ENCODE measurements at regions not wholly inside any gene's neighbourhood (a gene's known extent, or its start where the extent isn't known, plus 50 kb on each side); places are given as distances from the start of the nearest gene placed in this dataset.

GRCh38 chr6:21478411-21478810 lies 115.1 kb upstream of the SOX4 start:
- Histone ChIP-seq H3K4me1 (peaks cover 0 to 10% (median 5%) of the 10 kb centered on the region in 4 donors), H3K9me3 (no peaks in the 10 kb centered on the region), H3K27ac (no peak overlapping the region), H3K36me3 (no peaks in the 10 kb centered on the region), H3K4me3 (no peak overlapping the region), H3K27me3 (no peaks in the 10 kb centered on the region)
- WGBS, 5 donors: 33 to 53% (median 45%) methylated on average over 2 of the region's 2 CpGs
- DNase-seq: no peak
- intact Hi-C loops (cut with DNase I; ENCODE audit: low total_unique reads): no loop called here
- TF ChIP-seq POLR2A (IDR thresholded peaks at IDR 0.05): no peak
- no peak for TF ChIP-seq CTCF (IDR thresholded peaks at IDR 0.05)
- TF ChIP-seq EP300 (IDR thresholded peaks at IDR 0.05): no peak
- TF ChIP-seq POLR2AphosphoS5 (IDR thresholded peaks at IDR 0.05): no peak

- Histone ChIP-seq H3K4me3 (peak overlapping the region in 2 of 4 donors; percentile 7 to 29), H3K27me3 (no peaks in the 10 kb centered on the region), H3K36me3 (no peaks in the 10 kb centered on the region), H3K4me1 (peaks cover 0 to 10% (median 5%) of the 10 kb centered on the region in 4 donors), H3K9me3 (no peaks in the 10 kb centered on the region), H3K27ac (no peak overlapping the region)
- DNase-seq: peak in 1 of 2 donors; percentile 44
- intact Hi-C loops (cut with DNase I; ENCODE audit: low total_unique reads): no loop called here
- 25 to 43% (median 31%) methylated on average over 15 of the region's 15 CpGs for WGBS, 5 donors
- TF ChIP-seq EP300 (IDR thresholded peaks at IDR 0.05) (no peak), POLR2A (IDR thresholded peaks at IDR 0.05) (no peak), POLR2AphosphoS5 (IDR thresholded peaks at IDR 0.05) (no peak), CTCF (IDR thresholded peaks at IDR 0.05) (no peak)
Observed at GRCh38 chr6:21478883-21479539, 114.5 kb upstream of the SOX4 start.

- intact Hi-C loops (cut with DNase I; ENCODE audit: low total_unique reads): no loop called here
- no peak overlapping the region for H3K27ac ChIP-seq
- no peaks in the 10 kb centered on the region for H3K9me3 ChIP-seq
- H3K36me3 ChIP-seq: no peaks in the 10 kb centered on the region
- no peak for DNase-seq
- H3K4me3 ChIP-seq: no peak overlapping the region
- H3K4me1 ChIP-seq: no peaks in the 10 kb centered on the region
- H3K27me3 ChIP-seq: no peaks in the 10 kb centered on the region
- TF ChIP-seq CTCF (IDR thresholded peaks at IDR 0.05) (no peak), POLR2A (IDR thresholded peaks at IDR 0.05) (no peak), POLR2AphosphoS5 (IDR thresholded peaks at IDR 0.05) (no peak)
- 75 to 81% (median 76%) methylated on average over 4 of the region's 4 CpGs for WGBS, 5 donors
Observed at GRCh38 chr6:21486115-21486514, 107.4 kb upstream of the SOX4 start.

- Histone ChIP-seq H3K27me3 (no peaks in the 10 kb centered on the region), H3K9me3 (no peaks in the 10 kb centered on the region), H3K4me1 (no peaks in the 10 kb centered on the region), H3K4me3 (no peak overlapping the region), H3K27ac (no peak overlapping the region), H3K36me3 (no peaks in the 10 kb centered on the region)
- no peak for DNase-seq
- intact Hi-C loops (cut with DNase I; ENCODE audit: low total_unique reads): no loop called here
- 85 to 95% (median 87%) methylated on average over 3 of the region's 3 CpGs for WGBS, 5 donors
- no peak for TF ChIP-seq EP300 (IDR thresholded peaks at IDR 0.05)
- TF ChIP-seq POLR2AphosphoS5 (IDR thresholded peaks at IDR 0.05): no peak
- TF ChIP-seq POLR2A (IDR thresholded peaks at IDR 0.05): no peak
- TF ChIP-seq CTCF (IDR thresholded peaks at IDR 0.05): no peak
Observed at GRCh38 chr6:21489826-21490225, 103.7 kb upstream of the SOX4 start.
